ENCODE measurements at regions not wholly inside any gene's neighbourhood (a gene's known extent, or its start where the extent isn't known, plus 50 kb on each side); places are given as distances from the start of the nearest gene placed in this dataset.

DNA sequence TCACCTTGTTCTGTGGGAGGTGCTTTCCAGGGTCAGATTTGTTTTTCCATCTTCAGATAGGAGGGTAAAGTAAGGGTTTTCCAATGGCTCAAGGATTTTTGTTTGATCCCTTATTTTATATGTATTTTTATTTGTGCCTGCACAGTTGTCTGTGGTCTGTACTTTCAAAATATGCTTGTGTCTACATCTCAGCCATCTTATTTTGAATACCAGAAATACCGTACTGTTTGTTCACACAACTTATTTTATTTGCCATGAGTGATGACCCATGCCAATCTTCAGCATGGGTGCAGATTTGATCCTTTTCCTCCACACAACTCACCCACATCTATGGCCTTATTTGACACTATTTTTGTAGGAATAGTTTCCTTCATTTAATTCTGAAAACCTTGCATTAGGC lies 72.2 kb upstream of the PTCHD4 start:
- TF ChIP-seq, protein P1, sequence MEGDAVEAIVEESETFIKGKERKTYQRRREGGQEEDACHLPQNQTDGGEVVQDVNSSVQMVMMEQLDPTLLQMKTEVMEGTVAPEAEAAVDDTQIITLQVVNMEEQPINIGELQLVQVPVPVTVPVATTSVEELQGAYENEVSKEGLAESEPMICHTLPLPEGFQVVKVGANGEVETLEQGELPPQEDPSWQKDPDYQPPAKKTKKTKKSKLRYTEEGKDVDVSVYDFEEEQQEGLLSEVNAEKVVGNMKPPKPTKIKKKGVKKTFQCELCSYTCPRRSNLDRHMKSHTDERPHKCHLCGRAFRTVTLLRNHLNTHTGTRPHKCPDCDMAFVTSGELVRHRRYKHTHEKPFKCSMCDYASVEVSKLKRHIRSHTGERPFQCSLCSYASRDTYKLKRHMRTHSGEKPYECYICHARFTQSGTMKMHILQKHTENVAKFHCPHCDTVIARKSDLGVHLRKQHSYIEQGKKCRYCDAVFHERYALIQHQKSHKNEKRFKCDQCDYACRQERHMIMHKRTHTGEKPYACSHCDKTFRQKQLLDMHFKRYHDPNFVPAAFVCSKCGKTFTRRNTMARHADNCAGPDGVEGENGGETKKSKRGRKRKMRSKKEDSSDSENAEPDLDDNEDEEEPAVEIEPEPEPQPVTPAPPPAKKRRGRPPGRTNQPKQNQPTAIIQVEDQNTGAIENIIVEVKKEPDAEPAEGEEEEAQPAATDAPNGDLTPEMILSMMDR (conservative IDR thresholded peaks at IDR 0.05): no peak
- Mint-ChIP-seq H3K9me3 (no peaks in the 10 kb centered on the region), H3K27ac (ENCODE audit: unreplicated experiment) (no peak overlapping the region), H3K27me3 (ENCODE audit: low read depth) (no peaks in the 10 kb centered on the region), H3K4me3 (no peak overlapping the region), H3K4me1 (no peaks in the 10 kb centered on the region), H3K36me3 (ENCODE audit: low read depth) (no peaks in the 10 kb centered on the region)
- no peak for DNase-seq (ENCODE audit: low read depth, low spot score)

DNA sequence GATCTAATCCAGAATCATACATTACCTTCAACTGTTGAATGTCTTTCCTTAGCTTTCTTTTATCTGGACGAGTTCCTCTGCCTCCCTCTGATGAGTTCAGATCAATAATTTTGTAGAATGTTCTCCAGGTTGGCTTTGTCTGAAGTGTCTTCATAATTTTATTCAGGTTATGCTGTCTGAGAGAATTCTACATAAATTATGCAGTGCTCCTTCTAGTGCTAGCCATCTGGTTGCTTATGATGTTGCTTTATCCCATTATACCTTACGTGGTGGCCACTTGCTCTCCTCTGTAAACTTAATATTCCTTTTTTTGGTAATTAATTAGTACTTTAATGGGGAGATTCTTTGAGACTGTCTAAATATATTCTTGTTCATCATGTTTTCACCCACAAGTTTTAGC lies 67.7 kb upstream of the PTCHD4 start:
- Mint-ChIP-seq H3K9me3 (no peaks in the 10 kb centered on the region), H3K27me3 (ENCODE audit: low read depth) (no peaks in the 10 kb centered on the region), H3K4me1 (no peaks in the 10 kb centered on the region), H3K4me3 (no peak overlapping the region), H3K36me3 (ENCODE audit: low read depth) (no peaks in the 10 kb centered on the region), H3K27ac (ENCODE audit: unreplicated experiment) (no peak overlapping the region)
- no peak for DNase-seq (ENCODE audit: low read depth, low spot score)
- TF ChIP-seq, protein P1 (conservative IDR thresholded peaks at IDR 0.05): no peak

DNA sequence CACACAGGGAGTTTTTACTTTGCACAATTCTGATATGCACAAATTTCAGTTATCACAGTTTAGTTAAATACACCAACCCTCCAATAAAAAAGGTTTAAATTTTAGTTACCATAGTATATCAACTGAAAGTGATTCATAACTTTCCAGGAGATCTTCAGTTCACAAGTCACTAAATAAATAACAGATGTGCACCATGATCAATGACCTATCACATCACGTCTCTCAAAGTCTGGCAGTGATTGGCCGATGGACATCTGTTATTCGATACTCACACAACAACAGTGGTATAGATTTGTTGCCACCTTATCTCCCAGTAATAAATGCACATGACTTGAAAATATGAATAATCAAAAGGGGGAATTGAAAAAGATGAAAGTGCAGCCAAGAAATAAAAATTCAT lies 66.8 kb upstream of the PTCHD4 start:
- no peak overlapping the region for H3K4me3 Mint-ChIP-seq
- H3K27me3 Mint-ChIP-seq (ENCODE audit: low read depth): no peaks in the 10 kb centered on the region
- no peak for DNase-seq (ENCODE audit: low read depth, low spot score)
- TF ChIP-seq, protein P1 (conservative IDR thresholded peaks at IDR 0.05): no peak
- H3K4me1 Mint-ChIP-seq: no peaks in the 10 kb centered on the region
- H3K9me3 Mint-ChIP-seq: no peaks in the 10 kb centered on the region
- H3K36me3 Mint-ChIP-seq (ENCODE audit: low read depth): no peaks in the 10 kb centered on the region
- no peak overlapping the region for H3K27ac Mint-ChIP-seq (ENCODE audit: unreplicated experiment)

DNA sequence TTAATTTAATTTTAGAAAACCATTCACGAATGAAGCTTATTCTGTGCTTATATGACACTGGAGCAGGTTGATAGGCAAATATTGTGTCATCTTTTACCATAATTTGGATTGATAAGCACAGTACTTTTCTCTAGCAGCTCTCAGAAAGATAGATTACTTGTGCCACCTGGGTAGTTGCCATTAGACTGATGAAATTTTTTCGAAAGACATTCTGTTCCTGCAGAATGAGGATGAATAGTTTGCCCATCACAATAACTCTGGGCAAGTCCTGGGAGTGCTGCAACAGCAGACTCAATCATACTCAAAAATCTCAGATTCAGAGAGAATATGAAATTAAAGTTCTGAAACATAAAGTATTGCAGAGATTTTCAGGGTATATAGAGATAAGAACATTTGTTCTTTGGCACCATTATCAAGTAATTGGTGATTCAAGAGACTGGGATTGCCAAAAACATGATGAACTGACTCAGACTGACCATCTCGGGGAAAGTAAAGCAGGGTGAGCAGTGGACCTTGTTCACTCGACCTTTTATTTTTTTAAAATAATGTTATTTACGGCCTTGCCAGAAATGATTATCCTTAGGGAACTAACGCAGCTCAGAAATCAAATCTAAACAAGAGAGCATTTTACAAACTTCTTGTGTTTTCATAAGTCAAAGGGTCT lies 65.8 kb upstream of the PTCHD4 start:
- Mint-ChIP-seq H3K4me3 (no peak overlapping the region), H3K4me1 (no peaks in the 10 kb centered on the region), H3K27me3 (ENCODE audit: low read depth) (no peaks in the 10 kb centered on the region), H3K36me3 (ENCODE audit: low read depth) (no peaks in the 10 kb centered on the region), H3K27ac (ENCODE audit: unreplicated experiment) (no peak overlapping the region), H3K9me3 (no peaks in the 10 kb centered on the region)
- no peak for DNase-seq (ENCODE audit: low read depth, low spot score)
- TF ChIP-seq, protein P1 (conservative IDR thresholded peaks at IDR 0.05): no peak

DNA sequence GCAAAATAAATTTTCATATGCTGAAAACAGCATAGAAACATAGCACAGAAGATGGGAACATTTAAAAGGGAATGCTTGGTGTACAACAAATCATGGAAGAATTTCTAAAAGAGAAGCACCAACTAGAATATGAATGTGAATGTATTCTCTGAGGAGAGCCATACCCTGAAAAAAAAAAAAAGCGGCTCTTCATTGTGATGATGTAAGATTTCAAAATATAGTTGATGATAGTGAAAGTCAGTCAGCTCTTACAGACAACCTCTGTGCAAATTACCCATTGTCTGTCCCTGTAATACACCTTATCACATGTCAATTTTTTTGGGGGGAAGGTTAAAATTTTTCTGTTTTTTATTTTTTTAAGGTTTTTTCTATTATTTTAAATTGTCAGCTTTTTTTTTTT lies 58.6 kb upstream of the PTCHD4 start:
- H3K4me3 Mint-ChIP-seq: no peak overlapping the region
- H3K4me1 Mint-ChIP-seq: no peaks in the 10 kb centered on the region
- H3K9me3 Mint-ChIP-seq: no peaks in the 10 kb centered on the region
- TF ChIP-seq, protein P1 (conservative IDR thresholded peaks at IDR 0.05): no peak
- H3K27me3 Mint-ChIP-seq (ENCODE audit: low read depth): no peaks in the 10 kb centered on the region
- H3K27ac Mint-ChIP-seq (ENCODE audit: unreplicated experiment): no peak overlapping the region
- H3K36me3 Mint-ChIP-seq (ENCODE audit: low read depth): no peaks in the 10 kb centered on the region
- DNase-seq (ENCODE audit: low read depth, low spot score): no peak

All from neural crest cell (in vitro differentiated cells).